Neural progenitor cell (in vitro differentiated cells): ENCODE measurements at regions not wholly inside any gene's neighbourhood (a gene's known extent, or its start where the extent isn't known, plus 50 kb on each side); places are given as distances from the start of the nearest gene placed in this dataset.
"Not testable (repeated sequence)": the region's sequence is repeated elsewhere in the genome, so short reads cannot be mapped to it uniquely, and the experiment has no call there.

Source experiments
- DNase-seq: peaks from one replicate; pipeline ENCODE4 v3.0.0-alpha.2; 2016; ENCODE audit warnings: low spot score
- H2AFZ ChIP-seq: fragments of 200-600 bp; sonication (generic); replicated peaks from 2 replicates; pipeline ENCODE4 v1.6.1; 2016; ENCODE audit warnings: antibody characterized with exemption
- H3F3A ChIP-seq: fragments of 200-600 bp; sonication (generic); 2 replicates; pipeline ENCODE4 v1.6.1; 2016; ENCODE audit warnings: antibody characterized with exemption, low read depth
- H3K27ac ChIP-seq: fragments of 200-600 bp; sonication (generic); 2 replicates; pipeline ENCODE4 v1.5.1; 2016; ENCODE audit warnings: mild to moderate bottlenecking
- H3K27me3 ChIP-seq: fragments of 200-600 bp; sonication (generic); 2 replicates; pipeline ENCODE4 v1.6.1; 2016; ENCODE audit warnings: mild to moderate bottlenecking, moderate library complexity
- H3K36me3 ChIP-seq: fragments of 200-600 bp; sonication (generic); 2 replicates; pipeline ENCODE4 v1.5.1; 2016
- H3K4me1 ChIP-seq: fragments of 200-600 bp; sonication (generic); 2 replicates; pipeline ENCODE4 v1.6.1; 2016; ENCODE audit warnings: mixed run types
- H3K4me2 ChIP-seq: fragments of 200-600 bp; sonication (generic); 2 replicates; pipeline ENCODE4 v1.6.1; 2016
- H3K4me3 ChIP-seq: fragments of 200-600 bp; sonication (generic); 2 replicates; pipeline ENCODE4 v1.5.1; 2016
- H3K79me2 ChIP-seq: fragments of 200-600 bp; sonication (generic); 2 replicates; pipeline ENCODE4 v1.6.1; 2016; ENCODE audit warnings: low read depth
- H3K9ac ChIP-seq: fragments of 200-600 bp; sonication (generic); 2 replicates; pipeline ENCODE4 v1.6.1; 2016
- H3K9me3 ChIP-seq: fragments of 200-600 bp; sonication (generic); 2 replicates; pipeline ENCODE4 v1.5.1; 2016; ENCODE audit warnings: low read depth
- H4K20me1 ChIP-seq: fragments of 200-600 bp; sonication (generic); 2 replicates; pipeline ENCODE4 v1.6.1; 2016; ENCODE audit warnings: low read depth
- H3K27ac Mint-ChIP-seq: 3 replicates; pipeline ENCODE4 v1.8.0; 2021; ENCODE audit warnings: mixed read lengths
- H3K27me3 Mint-ChIP-seq: 2 replicates; pipeline ENCODE4 v1.8.0; 2022; ENCODE audit warnings: low read depth, mild to moderate bottlenecking, inconsistent platforms, moderate library complexity, mixed read lengths; ENCODE audit not compliant: insufficient read depth
- H3K36me3 Mint-ChIP-seq: 3 replicates; pipeline ENCODE4 v1.8.0; 2021; ENCODE audit warnings: mixed read lengths
- H3K4me1 Mint-ChIP-seq: 3 replicates; pipeline ENCODE4 v1.8.0; 2021; ENCODE audit warnings: mixed read lengths
- H3K4me3 Mint-ChIP-seq: 3 replicates; pipeline ENCODE4 v1.8.0; 2021; ENCODE audit warnings: mild to moderate bottlenecking, moderate library complexity, mixed read lengths
- H3K9me3 Mint-ChIP-seq: 3 replicates; pipeline ENCODE4 v1.8.0; 2020; ENCODE audit warnings: mixed read lengths
- EZH2 ChIP-seq: fragments of 200-600 bp; sonication (generic); IDR thresholded peaks from 2 replicates; pipeline ENCODE4 v1.6.1; 2017; ENCODE audit warnings: antibody characterized with exemption, mild to moderate bottlenecking, moderate library complexity
- EZH2phosphoT487 ChIP-seq: fragments of 200-600 bp; sonication (generic); IDR thresholded peaks from 2 replicates; pipeline ENCODE4 v1.6.1; 2017; ENCODE audit warnings: antibody characterized with exemption
- TF ChIP-seq, protein P1 (sequence below): fragments of 200-600 bp; sonication (generic); IDR thresholded peaks from 2 replicates; pipeline ENCODE4 v1.5.1; 2017; ENCODE audit warnings: antibody characterized with exemption, mild to moderate bottlenecking

DNA sequence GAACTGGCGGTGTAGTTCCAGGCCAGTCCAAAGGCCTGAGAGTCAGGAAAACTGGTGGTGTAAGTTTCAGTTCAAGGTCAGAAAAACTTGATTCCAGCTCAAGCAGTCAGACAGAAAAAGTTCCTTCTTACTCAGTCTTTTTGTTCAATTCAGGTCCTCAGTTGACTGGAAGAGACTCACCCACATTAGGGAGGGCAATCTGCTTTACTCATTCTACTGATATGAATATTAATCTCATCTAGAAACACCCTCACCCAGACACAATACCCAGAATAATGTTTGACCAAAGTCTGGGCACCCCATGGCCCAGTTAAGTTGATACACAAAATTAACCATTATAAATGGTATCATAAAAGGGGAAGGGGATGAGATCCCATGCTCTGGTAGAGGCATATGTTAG is 50.1 kb upstream of the LTA4H start:
- no peak overlapping the region for H3K4me3 ChIP-seq
- H2AFZ ChIP-seq: no peak overlapping the region
- peaks cover 33% of the 10 kb centered on the region for H3K9me3 Mint-ChIP-seq
- peaks cover 17% of the 10 kb centered on the region for H3K4me1 Mint-ChIP-seq
- DNase-seq: no peak
- H4K20me1 ChIP-seq: no peaks in the 10 kb centered on the region
- H3K36me3 ChIP-seq: no peaks in the 10 kb centered on the region
- no peaks in the 10 kb centered on the region for H3K79me2 ChIP-seq
- peaks cover 7% of the 10 kb centered on the region for H3K27me3 Mint-ChIP-seq
- H3F3A ChIP-seq: peaks cover 7% of the 10 kb centered on the region
- H3K36me3 Mint-ChIP-seq: peaks cover 3% of the 10 kb centered on the region
- TF ChIP-seq, protein P1, sequence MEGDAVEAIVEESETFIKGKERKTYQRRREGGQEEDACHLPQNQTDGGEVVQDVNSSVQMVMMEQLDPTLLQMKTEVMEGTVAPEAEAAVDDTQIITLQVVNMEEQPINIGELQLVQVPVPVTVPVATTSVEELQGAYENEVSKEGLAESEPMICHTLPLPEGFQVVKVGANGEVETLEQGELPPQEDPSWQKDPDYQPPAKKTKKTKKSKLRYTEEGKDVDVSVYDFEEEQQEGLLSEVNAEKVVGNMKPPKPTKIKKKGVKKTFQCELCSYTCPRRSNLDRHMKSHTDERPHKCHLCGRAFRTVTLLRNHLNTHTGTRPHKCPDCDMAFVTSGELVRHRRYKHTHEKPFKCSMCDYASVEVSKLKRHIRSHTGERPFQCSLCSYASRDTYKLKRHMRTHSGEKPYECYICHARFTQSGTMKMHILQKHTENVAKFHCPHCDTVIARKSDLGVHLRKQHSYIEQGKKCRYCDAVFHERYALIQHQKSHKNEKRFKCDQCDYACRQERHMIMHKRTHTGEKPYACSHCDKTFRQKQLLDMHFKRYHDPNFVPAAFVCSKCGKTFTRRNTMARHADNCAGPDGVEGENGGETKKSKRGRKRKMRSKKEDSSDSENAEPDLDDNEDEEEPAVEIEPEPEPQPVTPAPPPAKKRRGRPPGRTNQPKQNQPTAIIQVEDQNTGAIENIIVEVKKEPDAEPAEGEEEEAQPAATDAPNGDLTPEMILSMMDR: no peak
- no peak for TF ChIP-seq EZH2
- TF ChIP-seq EZH2phosphoT487: no peak
- H3K27ac Mint-ChIP-seq: no peak overlapping the region
- no peak overlapping the region for H3K27ac ChIP-seq
- H3K4me3 Mint-ChIP-seq: no peak overlapping the region
- H3K27me3 ChIP-seq: no peaks in the 10 kb centered on the region
- H3K4me1 ChIP-seq: peaks cover 10% of the 10 kb centered on the region
- H3K9ac ChIP-seq: no peak overlapping the region
- peaks cover 4% of the 10 kb centered on the region for H3K9me3 ChIP-seq
- no peak overlapping the region for H3K4me2 ChIP-seq

DNA sequence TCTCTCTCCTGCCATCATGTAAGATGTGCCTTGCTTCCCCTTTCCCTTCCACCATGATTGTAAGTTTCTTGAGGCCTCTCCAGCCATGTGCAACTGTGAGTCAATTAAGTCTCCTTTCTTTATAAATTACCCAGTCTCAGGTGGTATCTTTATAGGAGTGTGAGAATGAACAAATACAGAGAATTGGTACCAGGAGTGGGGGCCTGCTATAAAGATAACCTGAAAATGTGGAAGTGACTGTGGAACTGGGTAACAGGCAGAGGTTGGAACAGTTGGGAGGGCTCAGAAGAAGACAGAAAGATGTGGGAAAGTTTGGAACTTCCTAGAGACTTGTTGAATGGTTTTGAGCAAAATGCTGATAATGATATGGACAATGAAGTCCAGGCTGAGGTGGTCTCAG is 50.8 kb upstream of the LTA4H start:
- H3K27ac Mint-ChIP-seq, H3K27me3 Mint-ChIP-seq, H3K79me2 ChIP-seq, H3K36me3 ChIP-seq, H3K9ac ChIP-seq, H3K4me2 ChIP-seq, H3K36me3 Mint-ChIP-seq, DNase-seq, H3K4me1 ChIP-seq, H3K27me3 ChIP-seq, H3K4me3 ChIP-seq, H3F3A ChIP-seq, H3K4me3 Mint-ChIP-seq, H3K9me3 ChIP-seq, H3K27ac ChIP-seq, H4K20me1 ChIP-seq, H2AFZ ChIP-seq: not testable (repeated sequence)
- H3K9me3 Mint-ChIP-seq: peaks cover 37% of the 10 kb centered on the region
- peaks cover 17% of the 10 kb centered on the region for H3K4me1 Mint-ChIP-seq

DNA sequence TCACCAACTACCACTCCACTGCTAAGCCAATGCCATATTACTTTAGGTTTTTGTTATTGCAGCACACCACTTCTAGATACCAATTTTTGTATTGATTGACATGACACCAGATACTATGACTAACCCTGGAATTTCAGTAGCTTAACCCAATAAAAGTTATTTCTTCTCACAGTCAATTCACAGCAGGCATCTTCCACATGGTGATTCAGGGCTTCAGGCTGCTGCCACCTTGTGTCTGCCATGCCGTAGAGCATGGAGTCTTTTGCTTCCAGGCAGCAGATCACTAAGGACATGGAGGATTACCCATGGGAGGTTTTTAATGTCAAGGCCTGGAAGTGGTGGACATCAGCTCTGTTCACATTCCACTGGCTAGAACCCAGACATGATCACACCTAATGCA is 56.4 kb upstream of the LTA4H start:
- DNase-seq: no peak
- H3K4me3 Mint-ChIP-seq: no peak overlapping the region

DNA sequence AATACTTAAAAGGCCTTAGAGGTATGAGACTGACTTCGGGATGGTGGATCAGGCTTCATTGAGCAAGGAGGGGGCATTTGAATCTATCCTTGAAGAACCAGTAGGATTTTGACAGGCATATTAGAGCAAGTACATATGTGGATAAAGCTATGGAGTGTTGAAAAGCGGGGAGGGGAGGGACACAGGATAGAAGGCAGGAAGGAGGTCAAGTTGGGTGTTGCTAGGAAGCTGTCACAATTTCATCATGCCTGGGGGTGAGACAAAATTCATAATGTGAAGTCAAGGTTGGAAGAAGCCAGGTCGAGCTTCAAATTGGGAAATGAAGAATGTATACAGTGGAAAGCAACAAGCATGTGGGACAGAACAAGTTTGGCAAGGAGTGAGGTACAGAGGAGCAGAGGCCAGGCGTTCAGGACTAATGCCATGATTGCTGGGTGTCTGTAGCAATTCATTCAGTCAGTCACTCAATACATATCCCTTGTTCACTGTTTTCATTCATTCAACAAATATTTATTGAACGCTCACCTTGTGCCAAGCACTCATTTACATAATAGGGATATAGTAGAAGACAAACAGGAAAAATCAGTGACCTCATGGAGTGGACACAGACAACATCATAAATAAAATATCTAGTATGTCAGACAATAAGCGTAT is 58.3 kb upstream of the LTA4H start:
- no peak overlapping the region for H3K4me2 ChIP-seq
- H3K27me3 Mint-ChIP-seq: peaks cover 2% of the 10 kb centered on the region

More for the DNA sequence above, 56.4 kb upstream of the LTA4H start:
- Histone ChIP-seq H3K4me3 (no peak overlapping the region), H3K4me1 (no peaks in the 10 kb centered on the region), H4K20me1 (no peaks in the 10 kb centered on the region), H3K9ac (no peak overlapping the region), H3F3A (no peaks in the 10 kb centered on the region), H3K27me3 (no peaks in the 10 kb centered on the region), H3K4me2 (no peak overlapping the region), H2AFZ (no peak overlapping the region), H3K9me3 (peaks cover 4% of the 10 kb centered on the region), H3K36me3 (no peaks in the 10 kb centered on the region), H3K79me2 (no peaks in the 10 kb centered on the region), H3K27ac (no peak overlapping the region)
- H3K9me3 Mint-ChIP-seq: peaks cover 36% of the 10 kb centered on the region
- H3K27ac Mint-ChIP-seq: no peak overlapping the region
- TF ChIP-seq, protein P1: peak; percentile 26
- TF ChIP-seq EZH2phosphoT487: no peak
- H3K4me1 Mint-ChIP-seq: peaks cover 10% of the 10 kb centered on the region
- peaks cover 3% of the 10 kb centered on the region for H3K36me3 Mint-ChIP-seq
- H3K27me3 Mint-ChIP-seq: peaks cover 3% of the 10 kb centered on the region

More for the DNA sequence above, 58.3 kb upstream of the LTA4H start:
- peaks cover 10% of the 10 kb centered on the region for H3K4me1 Mint-ChIP-seq
- no peak overlapping the region for H3K4me3 Mint-ChIP-seq
- H3K27ac Mint-ChIP-seq: no peak overlapping the region
- Histone ChIP-seq H3F3A (no peaks in the 10 kb centered on the region), H3K27me3 (no peaks in the 10 kb centered on the region), H3K9ac (no peak overlapping the region), H2AFZ (peak overlapping the region; percentile 57), H3K36me3 (no peaks in the 10 kb centered on the region), H4K20me1 (no peaks in the 10 kb centered on the region), H3K4me3 (no peak overlapping the region), H3K79me2 (no peaks in the 10 kb centered on the region), H3K27ac (no peak overlapping the region), H3K4me1 (no peaks in the 10 kb centered on the region), H3K9me3 (no peaks in the 10 kb centered on the region)
- H3K9me3 Mint-ChIP-seq: peaks cover 19% of the 10 kb centered on the region
- DNase-seq: no peak
- H3K36me3 Mint-ChIP-seq: peaks cover 3% of the 10 kb centered on the region
- TF ChIP-seq EZH2phosphoT487: no peak
- TF ChIP-seq, protein P1: no peak
- TF ChIP-seq EZH2: no peak
